ENCODE measurements at regions not wholly inside any gene's neighbourhood (a gene's known extent, or its start where the extent isn't known, plus 50 kb on each side); places are given as distances from the start of the nearest gene placed in this dataset.
A peak's percentile ranks its signal among the peaks of the same experiment; 100 is the strongest.

GRCh38 chr2:164061129-164061746, 325.4 kb upstream of the FIGN start:
- TF ChIP-seq CTCF (IDR thresholded peaks at IDR 0.05; ENCODE audit: insufficient read depth, low read length, poor library complexity, severe bottlenecking), result peak; percentile 65
- H3K27me3 ChIP-seq (replicated peaks; ENCODE audit: control insufficient read depth, insufficient read depth, low read length), result no peaks in the 10 kb centered on the region
- no peak for DNase-seq (ENCODE audit: extremely low read depth, insufficient read length)
- H3K36me3 ChIP-seq (ENCODE audit: control insufficient read depth, insufficient read depth, low read length), result no peaks in the 10 kb centered on the region
- no peak overlapping the region for H3K4me3 ChIP-seq (replicated peaks; ENCODE audit: low read depth, low read length)

DNA sequence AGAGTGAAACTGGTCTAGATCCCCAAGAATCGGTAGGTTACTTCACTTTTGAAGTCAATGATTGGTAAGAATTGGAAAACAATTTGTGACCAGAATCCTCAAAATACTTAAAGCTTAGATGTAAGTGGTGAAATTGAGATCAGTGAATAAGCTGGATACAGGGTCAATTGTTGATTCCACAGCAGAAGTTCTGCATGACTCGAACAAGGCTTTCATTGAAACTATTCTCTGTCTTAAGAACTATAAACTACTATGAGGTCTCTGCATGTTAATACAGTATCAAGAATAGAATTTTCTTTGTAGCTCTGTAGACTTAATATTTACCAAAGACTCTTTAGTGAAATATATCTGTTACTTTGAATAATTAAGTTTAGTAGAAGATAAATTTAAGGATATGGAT, 324.2 kb upstream of the FIGN start:
- H3K27me3 ChIP-seq (replicated peaks; ENCODE audit: control insufficient read depth, insufficient read depth, low read length), result no peaks in the 10 kb centered on the region
- no peaks in the 10 kb centered on the region for H3K36me3 ChIP-seq (ENCODE audit: control insufficient read depth, insufficient read depth, low read length)
- no peak for DNase-seq (ENCODE audit: extremely low read depth, insufficient read length)
- no peak for TF ChIP-seq CTCF (IDR thresholded peaks at IDR 0.05; ENCODE audit: insufficient read depth, low read length, poor library complexity, severe bottlenecking)
- H3K4me3 ChIP-seq (replicated peaks; ENCODE audit: low read depth, low read length), result no peak overlapping the region

DNA sequence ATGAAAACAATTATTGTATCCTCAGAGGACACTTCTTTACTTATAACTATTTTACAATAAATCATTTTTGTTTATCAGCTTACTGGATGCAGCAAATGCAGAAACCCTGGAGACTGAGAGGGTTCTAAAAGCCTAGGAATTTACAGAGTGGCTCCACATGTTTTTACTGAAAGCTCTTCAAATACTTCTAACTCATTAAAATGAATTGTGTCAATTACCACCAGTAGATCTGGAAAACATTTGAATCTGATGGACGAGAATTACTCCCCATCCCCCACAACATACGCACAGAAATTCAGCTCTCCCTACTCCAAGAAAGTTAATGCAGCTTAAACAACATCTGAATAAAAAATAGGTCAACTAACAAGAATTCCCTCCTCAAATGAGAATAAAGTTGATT, 319.8 kb upstream of the FIGN start:
- Histone ChIP-seq H3K36me3 (ENCODE audit: control insufficient read depth, insufficient read depth, low read length) (no peaks in the 10 kb centered on the region), H3K4me3 (replicated peaks; ENCODE audit: low read depth, low read length) (no peak overlapping the region), H3K27me3 (replicated peaks; ENCODE audit: control insufficient read depth, insufficient read depth, low read length) (no peaks in the 10 kb centered on the region)
- TF ChIP-seq CTCF (IDR thresholded peaks at IDR 0.05; ENCODE audit: insufficient read depth, low read length, poor library complexity, severe bottlenecking), result no peak
- no peak for DNase-seq (ENCODE audit: extremely low read depth, insufficient read length)

DNA sequence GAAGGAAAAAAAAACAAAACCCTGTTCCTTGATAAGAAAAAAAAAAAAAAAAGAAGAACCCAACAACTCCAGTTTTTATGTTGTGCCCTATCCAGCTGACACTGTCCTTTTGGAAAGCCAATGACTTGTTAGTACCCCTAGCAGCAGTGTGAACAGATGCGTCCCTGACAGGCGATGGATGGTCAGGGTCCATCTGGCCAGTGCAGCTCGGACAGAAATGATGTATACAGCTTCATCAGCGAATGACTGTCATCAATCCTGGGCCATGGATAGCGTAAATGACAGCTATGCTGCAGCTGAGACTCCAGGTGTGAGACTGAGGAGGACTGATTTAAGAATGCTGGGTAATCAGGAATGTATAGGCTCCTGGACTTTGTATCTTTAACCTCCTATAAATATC, 318.8 kb upstream of the FIGN start:
- Histone ChIP-seq H3K27me3 (replicated peaks; ENCODE audit: control insufficient read depth, insufficient read depth, low read length) (no peaks in the 10 kb centered on the region), H3K36me3 (ENCODE audit: control insufficient read depth, insufficient read depth, low read length) (no peaks in the 10 kb centered on the region), H3K4me3 (replicated peaks; ENCODE audit: low read depth, low read length) (no peak overlapping the region)
- no peak for TF ChIP-seq CTCF (IDR thresholded peaks at IDR 0.05; ENCODE audit: insufficient read depth, low read length, poor library complexity, severe bottlenecking)
- DNase-seq (ENCODE audit: extremely low read depth, insufficient read length), result no peak

DNA sequence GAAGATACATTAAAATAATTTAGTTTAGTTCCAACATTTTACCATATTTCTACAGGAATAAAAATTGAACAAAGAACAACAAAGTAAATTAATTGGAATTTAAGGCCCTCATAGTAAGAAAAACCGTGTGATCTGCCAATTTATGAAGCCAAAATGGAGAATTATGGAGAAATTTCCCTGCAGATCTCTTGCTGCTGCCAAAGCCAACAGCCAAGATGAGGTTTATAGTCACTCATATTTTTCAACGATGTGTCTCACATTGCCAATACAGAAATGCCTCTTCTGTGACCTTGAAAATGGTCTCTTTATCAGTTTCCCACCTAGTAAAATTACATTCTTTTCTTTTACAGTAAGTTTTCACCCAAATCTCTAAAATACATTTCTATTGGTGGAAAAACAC, 317.2 kb upstream of the FIGN start:
- TF ChIP-seq CTCF (IDR thresholded peaks at IDR 0.05; ENCODE audit: insufficient read depth, low read length, poor library complexity, severe bottlenecking), result no peak
- no peak for DNase-seq (ENCODE audit: extremely low read depth, insufficient read length)
- H3K27me3 ChIP-seq (replicated peaks; ENCODE audit: control insufficient read depth, insufficient read depth, low read length), result no peaks in the 10 kb centered on the region

GRCh38 chr2:164052006-164052405, 316.2 kb upstream of the FIGN start:
- Histone ChIP-seq H3K27me3 (replicated peaks; ENCODE audit: control insufficient read depth, insufficient read depth, low read length) (no peaks in the 10 kb centered on the region), H3K36me3 (ENCODE audit: control insufficient read depth, insufficient read depth, low read length) (no peaks in the 10 kb centered on the region), H3K4me3 (replicated peaks; ENCODE audit: low read depth, low read length) (no peak overlapping the region)
- DNase-seq (ENCODE audit: extremely low read depth, insufficient read length), result no peak
- no peak for TF ChIP-seq CTCF (IDR thresholded peaks at IDR 0.05; ENCODE audit: insufficient read depth, low read length, poor library complexity, severe bottlenecking)

More for the DNA sequence above, 317.2 kb upstream of the FIGN start:
- Histone ChIP-seq H3K36me3 (ENCODE audit: control insufficient read depth, insufficient read depth, low read length) (no peaks in the 10 kb centered on the region), H3K4me3 (replicated peaks; ENCODE audit: low read depth, low read length) (no peak overlapping the region)

All from GM06990 (cell line).